Gastrocnemius medialis (tissue), 4 donors: ENCODE measurements at regions not wholly inside any gene's neighbourhood (a gene's known extent, or its start where the extent isn't known, plus 50 kb on each side); places are given as distances from the start of the nearest gene placed in this dataset.

ENCODE experiments used
- ATAC-seq, 2 donors: fragments of 150-250 bp; one replicate each; pipeline ENCODE4 v1.9.1; 2016
- DNase-seq, 2 donors: peaks; one replicate each; pipeline ENCODE4 v3.0.0-alpha.2; 2019
- H3K27ac ChIP-seq, 4 donors: fragments of 200-600 bp; sonication (generic); 1 replicate in 1 of 4; 2 replicates in 3 of 4; pipeline ENCODE4 v1.5.1; 2016 to 2018; ENCODE audit warnings: mild to moderate bottlenecking in 2 of 4, moderate library complexity in 1 of 4
- H3K27me3 ChIP-seq, 3 donors: fragments of 200-600 bp; sonication (generic) in 2 of 3; 1 replicate in 1 of 3; 2 replicates in 2 of 3; pipeline versions ENCODE4 v1.5.1 to v1.6.0; 2016 to 2019; ENCODE audit warnings: mild to moderate bottlenecking in 1 of 3, moderate library complexity in 1 of 3
- H3K36me3 ChIP-seq, 2 donors: fragments of 200-600 bp; sonication (generic) in 1 of 2; one replicate each; pipeline ENCODE4 v1.5.1; 2017 to 2018
- H3K4me1 ChIP-seq, 2 donors: fragments of 200-600 bp; sonication (generic) in 1 of 2; one replicate each; pipeline ENCODE4 v1.5.1; 2016 to 2017; ENCODE audit warnings: mild to moderate bottlenecking in 2 of 2
- H3K4me3 ChIP-seq, 4 donors: fragments of 200-600 bp; sonication (generic) in 3 of 4; 1 replicate in 1 of 4; 2 replicates in 3 of 4; pipeline ENCODE4 v1.5.1; 2016 to 2019; ENCODE audit warnings: mild to moderate bottlenecking in 2 of 4
- H3K9me3 ChIP-seq, 3 donors: fragments of 200-600 bp; sonication (generic) in 2 of 3; 1 replicate in 1 of 3; 2 replicates in 2 of 3; pipeline ENCODE4 v1.5.1; 2016 to 2019
- POLR2A ChIP-seq, 2 donors: fragments of 450-650 bp; IDR thresholded peaks; one replicate each; pipeline ENCODE4 v1.6.1; 2017; ENCODE audit warnings: antibody characterized with exemption in 2 of 2, mild to moderate bottlenecking in 2 of 2, moderate library complexity in 2 of 2
- in situ Hi-C, 4 donors: fragments of 200-750 bp; cut with MboI; loops; one replicate each; pipeline versions ENCODE4 v1.15.0 to v1.8.0; 2017; ENCODE audit warnings: low sequenced_read_pairs in 4 of 4
- intact Hi-C: fragments of 100-400 bp; cut with DNase I; formaldehyde crosslinking; loops from one replicate; pipeline ENCODE4 v1.15.1; 2023; ENCODE audit warnings: low total_unique reads
- TF ChIP-seq, protein P1 (sequence below), 5 experiments: fragments of 450-650 bp in 3 of 5; fragments of 200-600 bp in 2 of 5; sonication (generic) in 2 of 5; IDR thresholded peaks in 4 of 5; conservative IDR thresholded peaks in 1 of 5; 1 replicate in 4 of 5; 2 replicates in 1 of 5; pipeline ENCODE4 v1.5.1; 2016 to 2019; ENCODE audit warnings: antibody characterized with exemption in 5 of 5, mild to moderate bottlenecking in 3 of 5, moderate library complexity in 3 of 5

DNA sequence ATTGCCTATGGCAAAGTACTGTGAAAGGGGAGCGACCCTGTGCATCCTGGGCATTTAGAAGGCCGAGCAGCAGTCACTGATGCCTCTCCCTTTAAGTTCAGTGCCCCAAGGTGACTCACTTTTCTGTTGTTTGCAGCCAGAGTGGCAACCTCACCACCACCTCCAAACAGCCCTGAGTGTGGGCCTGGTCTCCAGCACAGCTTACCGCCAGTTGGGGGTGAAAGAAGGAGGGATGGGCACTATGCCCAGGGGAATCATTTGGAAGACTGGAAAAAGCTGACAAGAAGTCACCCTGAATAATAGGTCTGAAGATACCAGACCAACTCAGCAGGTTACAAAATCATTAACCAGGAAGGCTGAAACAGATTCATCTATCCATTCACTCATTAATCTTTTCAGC, 571.8 kb downstream of the EPHB1 start:
- H3K4me1 ChIP-seq: no peaks in the 10 kb centered on the region
- no peaks in the 10 kb centered on the region for H3K9me3 ChIP-seq
- H3K27me3 ChIP-seq: no peaks in the 10 kb centered on the region
- ATAC-seq (no peak), DNase-seq (no peak)
- TF ChIP-seq POLR2A (IDR thresholded peaks at IDR 0.05): no peak
- TF ChIP-seq, protein P1, sequence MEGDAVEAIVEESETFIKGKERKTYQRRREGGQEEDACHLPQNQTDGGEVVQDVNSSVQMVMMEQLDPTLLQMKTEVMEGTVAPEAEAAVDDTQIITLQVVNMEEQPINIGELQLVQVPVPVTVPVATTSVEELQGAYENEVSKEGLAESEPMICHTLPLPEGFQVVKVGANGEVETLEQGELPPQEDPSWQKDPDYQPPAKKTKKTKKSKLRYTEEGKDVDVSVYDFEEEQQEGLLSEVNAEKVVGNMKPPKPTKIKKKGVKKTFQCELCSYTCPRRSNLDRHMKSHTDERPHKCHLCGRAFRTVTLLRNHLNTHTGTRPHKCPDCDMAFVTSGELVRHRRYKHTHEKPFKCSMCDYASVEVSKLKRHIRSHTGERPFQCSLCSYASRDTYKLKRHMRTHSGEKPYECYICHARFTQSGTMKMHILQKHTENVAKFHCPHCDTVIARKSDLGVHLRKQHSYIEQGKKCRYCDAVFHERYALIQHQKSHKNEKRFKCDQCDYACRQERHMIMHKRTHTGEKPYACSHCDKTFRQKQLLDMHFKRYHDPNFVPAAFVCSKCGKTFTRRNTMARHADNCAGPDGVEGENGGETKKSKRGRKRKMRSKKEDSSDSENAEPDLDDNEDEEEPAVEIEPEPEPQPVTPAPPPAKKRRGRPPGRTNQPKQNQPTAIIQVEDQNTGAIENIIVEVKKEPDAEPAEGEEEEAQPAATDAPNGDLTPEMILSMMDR (IDR thresholded peaks at IDR 0.05 in 4 of 5, conservative IDR thresholded peaks at IDR 0.05 in 1 of 5): no peak
- in situ Hi-C loops: no loop called here
- intact Hi-C loops: no loop called here
- no peaks in the 10 kb centered on the region for H3K36me3 ChIP-seq
- H3K27ac ChIP-seq: no peak overlapping the region
- no peak overlapping the region for H3K4me3 ChIP-seq

DNA sequence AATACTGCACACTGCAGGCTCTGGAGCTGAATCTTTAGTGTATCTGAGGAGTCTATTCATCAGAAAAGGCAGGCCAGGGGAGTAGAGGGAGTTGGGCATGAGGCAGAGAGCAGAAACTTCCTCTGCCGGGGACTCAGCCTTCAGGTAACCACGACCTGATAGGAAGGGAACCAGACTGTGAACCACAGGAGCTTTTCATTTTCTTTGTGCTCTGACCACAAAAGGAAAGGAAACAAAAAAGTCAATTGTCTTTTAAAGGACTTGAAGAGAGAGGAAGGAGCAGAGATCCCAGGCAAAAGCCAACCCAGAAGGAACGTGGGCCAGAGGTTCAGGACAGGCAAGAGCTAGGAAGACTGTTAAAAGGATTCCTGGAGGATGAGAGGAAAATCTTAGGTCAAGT, 573.3 kb downstream of the EPHB1 start:
- in situ Hi-C loops: no loop called here
- TF ChIP-seq, protein P1 (IDR thresholded peaks at IDR 0.05 in 4 of 5, conservative IDR thresholded peaks at IDR 0.05 in 1 of 5): no peak
- no peak for TF ChIP-seq POLR2A (IDR thresholded peaks at IDR 0.05)

DNA sequence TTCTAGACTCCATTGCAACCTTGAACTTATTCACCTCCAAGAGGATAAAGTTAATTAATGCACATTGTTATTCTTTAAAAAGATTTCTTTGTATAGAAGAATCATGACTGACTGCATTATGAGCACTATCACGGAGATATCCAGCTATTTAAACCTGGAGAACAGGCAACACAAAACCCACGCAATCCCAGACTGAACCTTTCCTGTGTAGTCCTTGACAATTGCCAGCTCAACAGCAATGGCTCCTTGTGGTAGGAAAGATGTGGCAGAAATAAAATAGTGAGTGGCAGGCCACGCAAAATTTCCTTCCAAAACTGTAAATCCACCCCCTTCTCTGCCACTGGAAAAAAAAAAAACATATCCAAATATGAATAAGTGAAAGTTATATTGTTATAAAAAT, 573.7 kb downstream of the EPHB1 start:
- H3K4me3 ChIP-seq: no peak overlapping the region
- intact Hi-C loops (no loop called here), in situ Hi-C loops (no loop called here)
- ATAC-seq: no peak
- no peak for TF ChIP-seq POLR2A (IDR thresholded peaks at IDR 0.05)
- TF ChIP-seq, protein P1 (IDR thresholded peaks at IDR 0.05 in 4 of 5, conservative IDR thresholded peaks at IDR 0.05 in 1 of 5): no peak
- H3K9me3 ChIP-seq: no peaks in the 10 kb centered on the region
- H3K4me1 ChIP-seq: no peaks in the 10 kb centered on the region
- no peaks in the 10 kb centered on the region for H3K36me3 ChIP-seq
- no peak for DNase-seq
- no peaks in the 10 kb centered on the region for H3K27me3 ChIP-seq
- H3K27ac ChIP-seq: no peak overlapping the region

More for the DNA sequence above, 573.3 kb downstream of the EPHB1 start:
- no peaks in the 10 kb centered on the region for H3K27me3 ChIP-seq
- DNase-seq (no peak), ATAC-seq (no peak)
- H3K9me3 ChIP-seq: no peaks in the 10 kb centered on the region
- H3K36me3 ChIP-seq: no peaks in the 10 kb centered on the region
- no peak overlapping the region for H3K27ac ChIP-seq
- intact Hi-C loops: no loop called here
- no peak overlapping the region for H3K4me3 ChIP-seq
- no peaks in the 10 kb centered on the region for H3K4me1 ChIP-seq

DNA sequence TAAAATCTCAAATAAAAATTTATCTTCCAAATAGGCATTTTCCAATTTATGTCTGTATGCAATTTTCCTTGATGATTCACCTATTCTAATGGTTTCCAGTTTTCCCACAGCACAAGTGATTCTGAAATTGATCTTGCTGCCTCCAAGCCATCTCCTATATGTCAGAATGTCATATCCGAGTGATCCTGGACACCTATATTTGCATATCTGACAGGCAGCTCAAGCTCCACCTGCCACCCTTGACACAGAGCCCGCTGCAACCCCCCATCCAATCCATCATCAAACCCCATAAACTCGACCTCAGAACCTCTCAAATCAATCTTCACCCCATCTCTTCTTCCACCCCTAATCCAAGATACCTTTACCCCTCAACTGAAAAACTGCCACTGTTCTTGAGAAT, 579.5 kb downstream of the EPHB1 start:
- H3K27ac ChIP-seq: no peak overlapping the region
- H3K27me3 ChIP-seq: no peaks in the 10 kb centered on the region
- intact Hi-C loops (no loop called here), in situ Hi-C loops (no loop called here)
- no peak for DNase-seq
- H3K4me3 ChIP-seq: no peak overlapping the region
- no peaks in the 10 kb centered on the region for H3K4me1 ChIP-seq
- no peaks in the 10 kb centered on the region for H3K9me3 ChIP-seq
- no peak for ATAC-seq
- TF ChIP-seq POLR2A (IDR thresholded peaks at IDR 0.05): no peak
- no peaks in the 10 kb centered on the region for H3K36me3 ChIP-seq

DNA sequence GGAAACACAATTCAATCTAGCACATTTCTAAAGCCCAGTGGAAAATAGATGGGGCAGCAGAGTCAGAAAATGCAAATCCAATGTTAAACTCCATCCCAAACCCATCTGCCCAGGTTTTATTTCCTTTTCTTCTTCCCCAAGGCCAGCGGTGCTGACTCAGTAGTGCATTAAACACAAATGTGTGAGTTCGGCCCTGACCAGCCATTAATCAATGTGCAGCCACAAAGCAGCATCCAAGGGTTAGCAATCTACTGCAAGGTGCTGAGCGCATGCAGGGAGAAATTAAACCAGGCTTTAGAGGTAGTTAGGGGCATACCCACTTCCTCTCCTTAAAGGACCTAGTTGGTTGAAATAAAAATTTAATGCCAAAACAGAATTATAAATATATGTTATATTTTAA, 583.3 kb upstream of the PPP2R3A start:
- no peak for ATAC-seq
- intact Hi-C loops: no loop called here
- in situ Hi-C loops: no loop called here
- H3K27ac ChIP-seq: no peak overlapping the region
- H3K4me3 ChIP-seq: no peak overlapping the region
- TF ChIP-seq, protein P1 (IDR thresholded peaks at IDR 0.05 in 4 of 5, conservative IDR thresholded peaks at IDR 0.05 in 1 of 5): no peak
- no peak for TF ChIP-seq POLR2A (IDR thresholded peaks at IDR 0.05)
- H3K9me3 ChIP-seq: no peaks in the 10 kb centered on the region
- H3K27me3 ChIP-seq: no peaks in the 10 kb centered on the region
- no peaks in the 10 kb centered on the region for H3K4me1 ChIP-seq
- no peaks in the 10 kb centered on the region for H3K36me3 ChIP-seq
- no peak for DNase-seq
